Ishikawa (cell line): ENCODE measurements at regions not wholly inside any gene's neighbourhood (a gene's known extent, or its start where the extent isn't known, plus 50 kb on each side); places are given as distances from the start of the nearest gene placed in this dataset.

Experiments used
- CEBPB ChIP-seq: IDR thresholded peaks from 2 replicates; pipeline ENCODE4 v1.6.1; 2012
- CREB1 ChIP-seq: IDR thresholded peaks from 2 replicates; pipeline ENCODE4 v1.6.1; 2012; ENCODE audit warnings: low read depth
- EGR1 ChIP-seq: IDR thresholded peaks from 2 replicates; pipeline ENCODE4 v1.6.1; 2012
- EP300 ChIP-seq: IDR thresholded peaks from 2 replicates; pipeline ENCODE4 v1.6.1; 2012; ENCODE audit warnings: borderline replicate concordance
- FOXM1 ChIP-seq: IDR thresholded peaks from 2 replicates; pipeline ENCODE4 v1.6.1; 2012; ENCODE audit warnings: low read depth, borderline replicate concordance
- MAX ChIP-seq: IDR thresholded peaks from 2 replicates; pipeline ENCODE4 v1.6.1; 2012
- NFIC ChIP-seq: IDR thresholded peaks from 2 replicates; pipeline ENCODE4 v1.6.1; 2012
- RAD21 ChIP-seq: IDR thresholded peaks from 2 replicates; pipeline ENCODE4 v1.6.1; 2012; ENCODE audit warnings: low read depth
- REST ChIP-seq: IDR thresholded peaks from 2 replicates; pipeline ENCODE4 v1.6.1; 2012; ENCODE audit warnings: low read depth, mild to moderate bottlenecking
- TAF1 ChIP-seq: IDR thresholded peaks from 2 replicates; pipeline ENCODE4 v1.6.1; 2012; ENCODE audit warnings: low read depth, mild to moderate bottlenecking
- TCF12 ChIP-seq: IDR thresholded peaks from 2 replicates; pipeline ENCODE4 v1.6.1; 2012; ENCODE audit warnings: low read depth
- TEAD4 ChIP-seq: IDR thresholded peaks from 2 replicates; pipeline ENCODE4 v1.6.1; 2012
- USF1 ChIP-seq: IDR thresholded peaks from 2 replicates; pipeline ENCODE4 v1.6.1; 2012
- YY1 ChIP-seq: IDR thresholded peaks from 2 replicates; pipeline ENCODE4 v1.6.1; 2012; ENCODE audit warnings: low read depth
- ZBTB7A ChIP-seq: IDR thresholded peaks from 2 replicates; pipeline ENCODE4 v1.6.1; 2012; ENCODE audit warnings: low read depth

- no peak for TF ChIP-seq CREB1
- no peak for TF ChIP-seq NFIC
- no peak for TF ChIP-seq TCF12
- TF ChIP-seq TEAD4: no peak
- no peak for TF ChIP-seq REST
- TF ChIP-seq ZBTB7A: no peak
- no peak for TF ChIP-seq RAD21
- no peak for TF ChIP-seq MAX
- TF ChIP-seq EP300: no peak
Measured at GRCh38 chr3:56935811-56936210, 124.7 kb upstream of the SPATA12 start.

- TF ChIP-seq FOXM1 (no peak), ZBTB7A (no peak), TCF12 (no peak), MAX (no peak), NFIC (no peak), USF1 (no peak), CEBPB (no peak), EGR1 (no peak), TEAD4 (no peak), RAD21 (no peak), YY1 (no peak), TAF1 (no peak), CREB1 (no peak), REST (no peak), EP300 (no peak)
Measured at GRCh38 chr3:56933803-56934202, 126.7 kb upstream of the SPATA12 start.

GRCh38 chr3:56932866-56933265 lies 127.6 kb upstream of the SPATA12 start:
- TF ChIP-seq EGR1 (no peak), USF1 (no peak), EP300 (no peak), CREB1 (no peak), RAD21 (no peak)

- TF ChIP-seq TCF12: no peak
- no peak for TF ChIP-seq TEAD4
Measured at GRCh38 chr3:56931836-56932235, 128.6 kb upstream of the SPATA12 start.

GRCh38 chr3:56930706-56931105 lies 129.0 kb upstream of the ARHGEF3 start:
- TF ChIP-seq EGR1 (no peak), CREB1 (no peak), TCF12 (no peak)

GRCh38 chr3:56929809-56930615 lies 128.3 kb upstream of the ARHGEF3 start:
- TF ChIP-seq CREB1 (no peak), MAX (no peak), TCF12 (no peak), RAD21 (no peak), REST (no peak), ZBTB7A (no peak), NFIC (no peak), TEAD4 (no peak), EGR1 (no peak), FOXM1 (no peak)
